ENCODE measurements at regions not wholly inside any gene's neighbourhood (a gene's known extent, or its start where the extent isn't known, plus 50 kb on each side); places are given as distances from the start of the nearest gene placed in this dataset.

GRCh38 chr1:190540366-190540765, 62.7 kb upstream of the BRINP3 start:
- Histone ChIP-seq H3K79me1 (replicated peaks; ENCODE audit: low read length, poor library complexity, severe bottlenecking) (no peaks in the 10 kb centered on the region), H3K4me2 (ENCODE audit: low read length, poor library complexity, severe bottlenecking) (no peak overlapping the region), H3K9me3 (ENCODE audit: control insufficient read depth, low read length) (no peaks in the 10 kb centered on the region), H2AFZ (ENCODE audit: low read depth, low read length) (no peak overlapping the region), H3K18ac (ENCODE audit: low read depth in 1 of 2, low read length in 2 of 2) (no peak overlapping the region), H3K4ac (ENCODE audit: low read depth in 1 of 2, low read length in 2 of 2) (no peak overlapping the region), H2BK5ac (ENCODE audit: low read depth, low read length, poor library complexity, severe bottlenecking) (no peak overlapping the region), H2BK15ac (ENCODE audit: low read depth, poor library complexity, severe bottlenecking) (no peak overlapping the region), H3K14ac (ENCODE audit: low read length in 2 of 2) (no peak overlapping the region), H3K36me3 (ENCODE audit: control insufficient read depth in 1 of 2, insufficient read depth in 2 of 2, low read depth in 1 of 2, low read length in 2 of 2) (no peaks in the 10 kb centered on the region), H3K27ac (ENCODE audit: low read length, poor library complexity, severe bottlenecking) (no peak overlapping the region), H3K4me1 (ENCODE audit: control insufficient read depth, insufficient read depth, low read depth, low read length) (no peaks in the 10 kb centered on the region), H3K27me3 (ENCODE audit: control insufficient read depth in 1 of 2, insufficient read depth in 1 of 2, low read length in 2 of 2) (no peaks in the 10 kb centered on the region), H4K8ac (ENCODE audit: low read length) (no peak overlapping the region), H2BK120ac (ENCODE audit: low read depth, low read length) (no peak overlapping the region), H3K23ac (ENCODE audit: low read length in 2 of 2) (no peak overlapping the region), H2AK5ac (ENCODE audit: low read length, severe bottlenecking) (no peak overlapping the region), H3K4me3 (ENCODE audit: insufficient read depth in 1 of 2, low read depth in 1 of 2, low read length in 2 of 2) (no peak overlapping the region), H3K9ac (ENCODE audit: low read length) (no peak overlapping the region), H4K91ac (ENCODE audit: low read length) (no peak overlapping the region), H2BK12ac (ENCODE audit: low read length in 2 of 2) (no peak overlapping the region)
- DNase-seq, result no peak

- no peak overlapping the region for H2BK12ac ChIP-seq (ENCODE audit: low read length in 2 of 2)
- no peak overlapping the region for H3K18ac ChIP-seq (ENCODE audit: low read depth in 1 of 2, low read length in 2 of 2)
- H3K4me2 ChIP-seq (ENCODE audit: low read length, poor library complexity, severe bottlenecking), result no peak overlapping the region
- WGBS, result no CpG with 5 or more reads among the region's 1 CpG
- H3K4me1 ChIP-seq (ENCODE audit: control insufficient read depth, insufficient read depth, low read depth, low read length), result no peaks in the 10 kb centered on the region
- no peak overlapping the region for H2AFZ ChIP-seq (ENCODE audit: low read depth, low read length)
- no peak for DNase-seq
- no peak overlapping the region for H3K4ac ChIP-seq (ENCODE audit: low read depth in 1 of 2, low read length in 2 of 2)
- H3K36me3 ChIP-seq (ENCODE audit: control insufficient read depth in 1 of 2, insufficient read depth in 2 of 2, low read depth in 1 of 2, low read length in 2 of 2), result no peaks in the 10 kb centered on the region
- H3K9ac ChIP-seq (ENCODE audit: low read length), result no peak overlapping the region
- H2BK15ac ChIP-seq (ENCODE audit: low read depth, poor library complexity, severe bottlenecking), result no peak overlapping the region
- H3K14ac ChIP-seq (ENCODE audit: low read length in 2 of 2), result no peak overlapping the region
- no peaks in the 10 kb centered on the region for H3K27me3 ChIP-seq (ENCODE audit: control insufficient read depth in 1 of 2, insufficient read depth in 1 of 2, low read length in 2 of 2)
- H2BK120ac ChIP-seq (ENCODE audit: low read depth, low read length), result no peak overlapping the region
- H3K9me3 ChIP-seq (ENCODE audit: control insufficient read depth, low read length), result no peaks in the 10 kb centered on the region
- no peak overlapping the region for H4K91ac ChIP-seq (ENCODE audit: low read length)
- H3K4me3 ChIP-seq (ENCODE audit: insufficient read depth in 1 of 2, low read depth in 1 of 2, low read length in 2 of 2), result no peak overlapping the region
- H3K27ac ChIP-seq (ENCODE audit: low read length, poor library complexity, severe bottlenecking), result no peak overlapping the region
- H2BK5ac ChIP-seq (ENCODE audit: low read depth, low read length, poor library complexity, severe bottlenecking), result no peak overlapping the region
- no peak overlapping the region for H2AK5ac ChIP-seq (ENCODE audit: low read length, severe bottlenecking)
- no peaks in the 10 kb centered on the region for H3K79me1 ChIP-seq (replicated peaks; ENCODE audit: low read length, poor library complexity, severe bottlenecking)
- H4K8ac ChIP-seq (ENCODE audit: low read length), result no peak overlapping the region
- H3K23ac ChIP-seq (ENCODE audit: low read length in 2 of 2), result no peak overlapping the region
These were observed 74.0 kb upstream of the BRINP3 start for GRCh38 chr1:190551638-190552037.

GRCh38 chr1:190560161-190560681, 82.6 kb upstream of the BRINP3 start:
- no peaks in the 10 kb centered on the region for H3K9me3 ChIP-seq (ENCODE audit: control insufficient read depth, low read length)
- H3K23ac ChIP-seq (ENCODE audit: low read length in 2 of 2), result no peak overlapping the region
- no peaks in the 10 kb centered on the region for H3K4me1 ChIP-seq (ENCODE audit: control insufficient read depth, insufficient read depth, low read depth, low read length)
- no peak overlapping the region for H2BK120ac ChIP-seq (ENCODE audit: low read depth, low read length)
- H3K4me3 ChIP-seq (ENCODE audit: insufficient read depth in 1 of 2, low read depth in 1 of 2, low read length in 2 of 2), result no peak overlapping the region
- no peaks in the 10 kb centered on the region for H3K36me3 ChIP-seq (ENCODE audit: control insufficient read depth in 1 of 2, insufficient read depth in 2 of 2, low read depth in 1 of 2, low read length in 2 of 2)
- H3K4me2 ChIP-seq (ENCODE audit: low read length, poor library complexity, severe bottlenecking), result no peak overlapping the region
- no peak overlapping the region for H2AK5ac ChIP-seq (ENCODE audit: low read length, severe bottlenecking)
- H3K4ac ChIP-seq (ENCODE audit: low read depth in 1 of 2, low read length in 2 of 2), result no peak overlapping the region
- H2BK15ac ChIP-seq (ENCODE audit: low read depth, poor library complexity, severe bottlenecking), result no peak overlapping the region
- H3K27ac ChIP-seq (ENCODE audit: low read length, poor library complexity, severe bottlenecking), result no peak overlapping the region
- no peak overlapping the region for H3K9ac ChIP-seq (ENCODE audit: low read length)
- no peak overlapping the region for H4K8ac ChIP-seq (ENCODE audit: low read length)
- H2BK5ac ChIP-seq (ENCODE audit: low read depth, low read length, poor library complexity, severe bottlenecking), result no peak overlapping the region
- H3K14ac ChIP-seq (ENCODE audit: low read length in 2 of 2), result no peak overlapping the region
- DNase-seq, result no peak
- WGBS, result no CpG with 5 or more reads among the region's 1 CpG
- H3K27me3 ChIP-seq (ENCODE audit: control insufficient read depth in 1 of 2, insufficient read depth in 1 of 2, low read length in 2 of 2), result no peaks in the 10 kb centered on the region
- H3K18ac ChIP-seq (ENCODE audit: low read depth in 1 of 2, low read length in 2 of 2), result no peak overlapping the region
- no peak overlapping the region for H2AFZ ChIP-seq (ENCODE audit: low read depth, low read length)
- H2BK12ac ChIP-seq (ENCODE audit: low read length in 2 of 2), result no peak overlapping the region
- no peaks in the 10 kb centered on the region for H3K79me1 ChIP-seq (replicated peaks; ENCODE audit: low read length, poor library complexity, severe bottlenecking)
- no peak overlapping the region for H4K91ac ChIP-seq (ENCODE audit: low read length)

- no peak overlapping the region for H2BK15ac ChIP-seq (ENCODE audit: low read depth, poor library complexity, severe bottlenecking)
- no peaks in the 10 kb centered on the region for H3K4me1 ChIP-seq (ENCODE audit: control insufficient read depth, insufficient read depth, low read depth, low read length)
- no peak overlapping the region for H4K8ac ChIP-seq (ENCODE audit: low read length)
- no peak overlapping the region for H2AFZ ChIP-seq (ENCODE audit: low read depth, low read length)
- H3K9me3 ChIP-seq (ENCODE audit: control insufficient read depth, low read length), result no peaks in the 10 kb centered on the region
- no peak overlapping the region for H3K4me3 ChIP-seq (ENCODE audit: insufficient read depth in 1 of 2, low read depth in 1 of 2, low read length in 2 of 2)
- no peak for DNase-seq
- H3K14ac ChIP-seq (ENCODE audit: low read length in 2 of 2), result no peak overlapping the region
- H2BK5ac ChIP-seq (ENCODE audit: low read depth, low read length, poor library complexity, severe bottlenecking), result no peak overlapping the region
- no peak overlapping the region for H3K4ac ChIP-seq (ENCODE audit: low read depth in 1 of 2, low read length in 2 of 2)
- H2AK5ac ChIP-seq (ENCODE audit: low read length, severe bottlenecking), result no peak overlapping the region
- no peak overlapping the region for H3K9ac ChIP-seq (ENCODE audit: low read length)
- no peaks in the 10 kb centered on the region for H3K36me3 ChIP-seq (ENCODE audit: control insufficient read depth in 1 of 2, insufficient read depth in 2 of 2, low read depth in 1 of 2, low read length in 2 of 2)
- H3K23ac ChIP-seq (ENCODE audit: low read length in 2 of 2), result no peak overlapping the region
- no peak overlapping the region for H3K27ac ChIP-seq (ENCODE audit: low read length, poor library complexity, severe bottlenecking)
- H3K27me3 ChIP-seq (ENCODE audit: control insufficient read depth in 1 of 2, insufficient read depth in 1 of 2, low read length in 2 of 2), result no peaks in the 10 kb centered on the region
- H4K91ac ChIP-seq (ENCODE audit: low read length), result no peak overlapping the region
- H3K79me1 ChIP-seq (replicated peaks; ENCODE audit: low read length, poor library complexity, severe bottlenecking), result no peaks in the 10 kb centered on the region
- no peak overlapping the region for H2BK12ac ChIP-seq (ENCODE audit: low read length in 2 of 2)
- 85% methylated on average over 8 of the region's 9 CpGs for WGBS
- H3K4me2 ChIP-seq (ENCODE audit: low read length, poor library complexity, severe bottlenecking), result no peak overlapping the region
- H3K18ac ChIP-seq (ENCODE audit: low read depth in 1 of 2, low read length in 2 of 2), result no peak overlapping the region
- H2BK120ac ChIP-seq (ENCODE audit: low read depth, low read length), result no peak overlapping the region
These were observed 85.6 kb upstream of the BRINP3 start for GRCh38 chr1:190563230-190563629.

All from mesenchymal stem cell (in vitro differentiated cells and primary cell).